Loucy (cell line): ENCODE measurements at regions not wholly inside any gene's neighbourhood (a gene's known extent, or its start where the extent isn't known, plus 50 kb on each side); places are given as distances from the start of the nearest gene placed in this dataset.

Source experiments
- CTCF ChIP-seq: fragments of 200-600 bp; sonication (generic); conservative IDR thresholded peaks from 2 replicates; pipeline ENCODE4 v1.5.1; 2014; ENCODE audit warnings: mild to moderate bottlenecking, antibody characterized with exemption, low read length
- EZH2phosphoT487 ChIP-seq: fragments of 200-600 bp; IDR thresholded peaks from 2 replicates; pipeline ENCODE4 v1.6.1; 2018; ENCODE audit warnings: antibody characterized with exemption, mild to moderate bottlenecking, moderate library complexity, borderline replicate concordance

- TF ChIP-seq CTCF (no peak), EZH2phosphoT487 (no peak)
Observed at GRCh38 chr12:84594157-84594556, 318.4 kb downstream of the SLC6A15 start.
